Lower leg skin (tissue), 4 donors: ENCODE measurements at regions not wholly inside any gene's neighbourhood (a gene's known extent, or its start where the extent isn't known, plus 50 kb on each side); places are given as distances from the start of the nearest gene placed in this dataset.

Experiments used
- DNase-seq, 2 donors: peaks; one replicate each; pipeline ENCODE4 v3.0.0-alpha.2; 2019; ENCODE audit warnings: low spot score in 2 of 2
- H3K4me3 ChIP-seq: fragments of 200-600 bp; sonication (generic); 2 replicates; pipeline ENCODE4 v1.5.1; 2017; ENCODE audit warnings: mild to moderate bottlenecking, low read depth; ENCODE audit not compliant: poor library complexity, severe bottlenecking
- POLR2A ChIP-seq, 2 donors: fragments of 450-650 bp; IDR thresholded peaks; one replicate each; pipeline ENCODE4 v1.6.1; 2016 to 2017; ENCODE audit warnings: antibody characterized with exemption in 2 of 2, mild to moderate bottlenecking in 1 of 2, moderate library complexity in 1 of 2
- WGBS, 2 donors: methylation state at CpG; one replicate each; pipeline ENCODE4 v1.1.5; 2018; 5-methylcytosine and 5-hydroxymethylcytosine counted together
- intact Hi-C: fragments of 100-400 bp; cut with DNase I; formaldehyde crosslinking; loops from one replicate; pipeline ENCODE4 v1.15.0; 2023; ENCODE audit warnings: low total_unique reads
- TF ChIP-seq, protein P1 (sequence below), 3 donors: fragments of 450-650 bp; IDR thresholded peaks; one replicate each; pipeline ENCODE4 v1.5.1; 2016; ENCODE audit warnings: antibody characterized with exemption in 3 of 3, mild to moderate bottlenecking in 3 of 3, moderate library complexity in 2 of 3

GRCh38 chr12:4089121-4089606, 184.4 kb upstream of the CCND2 start:
- intact Hi-C loops, result no loop called here
- no peak overlapping the region for H3K4me3 ChIP-seq
- no peak for DNase-seq
- TF ChIP-seq POLR2A (IDR thresholded peaks at IDR 0.05), result no peak
- TF ChIP-seq, protein P1, sequence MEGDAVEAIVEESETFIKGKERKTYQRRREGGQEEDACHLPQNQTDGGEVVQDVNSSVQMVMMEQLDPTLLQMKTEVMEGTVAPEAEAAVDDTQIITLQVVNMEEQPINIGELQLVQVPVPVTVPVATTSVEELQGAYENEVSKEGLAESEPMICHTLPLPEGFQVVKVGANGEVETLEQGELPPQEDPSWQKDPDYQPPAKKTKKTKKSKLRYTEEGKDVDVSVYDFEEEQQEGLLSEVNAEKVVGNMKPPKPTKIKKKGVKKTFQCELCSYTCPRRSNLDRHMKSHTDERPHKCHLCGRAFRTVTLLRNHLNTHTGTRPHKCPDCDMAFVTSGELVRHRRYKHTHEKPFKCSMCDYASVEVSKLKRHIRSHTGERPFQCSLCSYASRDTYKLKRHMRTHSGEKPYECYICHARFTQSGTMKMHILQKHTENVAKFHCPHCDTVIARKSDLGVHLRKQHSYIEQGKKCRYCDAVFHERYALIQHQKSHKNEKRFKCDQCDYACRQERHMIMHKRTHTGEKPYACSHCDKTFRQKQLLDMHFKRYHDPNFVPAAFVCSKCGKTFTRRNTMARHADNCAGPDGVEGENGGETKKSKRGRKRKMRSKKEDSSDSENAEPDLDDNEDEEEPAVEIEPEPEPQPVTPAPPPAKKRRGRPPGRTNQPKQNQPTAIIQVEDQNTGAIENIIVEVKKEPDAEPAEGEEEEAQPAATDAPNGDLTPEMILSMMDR (IDR thresholded peaks at IDR 0.05), result no peak
- WGBS, 2 donors, result 57 to 82% methylated on average over 5 of the region's 5 CpGs

- DNase-seq, result no peak
- H3K4me3 ChIP-seq, result no peak overlapping the region
- 91 to 94% methylated on average over 9 of the region's 9 CpGs for WGBS, 2 donors
- intact Hi-C loops, result no loop called here
- no peak for TF ChIP-seq POLR2A (IDR thresholded peaks at IDR 0.05)
- TF ChIP-seq, protein P1 (IDR thresholded peaks at IDR 0.05), result no peak
Observed at GRCh38 chr12:4088451-4088850, 185.1 kb upstream of the CCND2 start.

- 33 to 40% methylated on average over 1 of the region's 1 CpG for WGBS, 2 donors
- intact Hi-C loops, result no loop called here
- H3K4me3 ChIP-seq, result no peak overlapping the region
- no peak for TF ChIP-seq POLR2A (IDR thresholded peaks at IDR 0.05)
- TF ChIP-seq, protein P1 (IDR thresholded peaks at IDR 0.05), result no peak
- DNase-seq, result no peak
Observed at GRCh38 chr12:4086481-4086880, 187.1 kb upstream of the CCND2 start.

- intact Hi-C loops, result no loop called here
Observed at GRCh38 chr12:4084573-4084972, 189.0 kb upstream of the CCND2 start.

GRCh38 chr12:4082809-4083403, 190.7 kb upstream of the CCND2 start:
- DNase-seq, result no peak
- WGBS, 2 donors, result 64 to 68% methylated on average over 13 of the region's 13 CpGs
- intact Hi-C loops, result no loop called here
- no peak overlapping the region for H3K4me3 ChIP-seq
- TF ChIP-seq, protein P1 (IDR thresholded peaks at IDR 0.05), result no peak
- no peak for TF ChIP-seq POLR2A (IDR thresholded peaks at IDR 0.05)

More at GRCh38 chr12:4084573-4084972, 189.0 kb upstream of the CCND2 start:
- no peak for TF ChIP-seq POLR2A (IDR thresholded peaks at IDR 0.05)
- TF ChIP-seq, protein P1 (IDR thresholded peaks at IDR 0.05), result no peak
- 50 to 71% methylated on average over 8 of the region's 8 CpGs for WGBS, 2 donors
- no peak overlapping the region for H3K4me3 ChIP-seq
- no peak for DNase-seq

DNA sequence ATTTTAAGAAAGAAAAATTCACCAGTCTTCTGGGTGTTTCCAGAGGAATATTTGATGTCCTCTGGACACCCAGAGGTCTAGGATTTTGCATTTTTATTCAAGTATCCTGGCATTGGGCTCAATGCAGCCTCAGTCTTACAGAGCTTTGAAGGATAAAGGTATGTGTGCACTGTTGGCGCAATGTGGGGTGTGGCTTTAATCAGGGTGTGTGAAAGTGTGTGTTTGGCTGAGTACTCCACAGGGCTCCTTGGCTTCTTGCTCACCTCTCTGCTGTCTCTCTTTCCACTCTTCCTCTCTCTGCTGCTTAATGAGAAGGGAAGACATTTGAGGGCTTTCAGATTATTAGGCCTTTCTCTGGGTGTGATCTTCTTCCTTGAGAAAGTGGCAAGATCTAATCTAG, 193.3 kb upstream of the CCND2 start:
- H3K4me3 ChIP-seq, result no peak overlapping the region
- intact Hi-C loops, result no loop called here
- DNase-seq, result no peak
- WGBS, 2 donors, result 83 to 96% methylated on average over 1 of the region's 1 CpG
- TF ChIP-seq, protein P1 (IDR thresholded peaks at IDR 0.05), result no peak
- TF ChIP-seq POLR2A (IDR thresholded peaks at IDR 0.05), result no peak
